NOMO-1 (cell line): ENCODE measurements at regions not wholly inside any gene's neighbourhood (a gene's known extent, or its start where the extent isn't known, plus 50 kb on each side); places are given as distances from the start of the nearest gene placed in this dataset.

Source experiments
- DNase-seq, 2 experiments: peaks; one replicate each; lab custom pipeline; 2025; ENCODE audit not compliant: unreplicated experiment in 2 of 2; lab: John Stamatoyannopoulos, UW

GRCh38 chr3:3579658-3580057, 219.6 kb upstream of the LRRN1 start:
- DNase-seq = no peak

- DNase-seq = peak; percentile 68 to 86
Observed at GRCh38 chr3:3578718-3579117, 220.5 kb upstream of the LRRN1 start.

DNA sequence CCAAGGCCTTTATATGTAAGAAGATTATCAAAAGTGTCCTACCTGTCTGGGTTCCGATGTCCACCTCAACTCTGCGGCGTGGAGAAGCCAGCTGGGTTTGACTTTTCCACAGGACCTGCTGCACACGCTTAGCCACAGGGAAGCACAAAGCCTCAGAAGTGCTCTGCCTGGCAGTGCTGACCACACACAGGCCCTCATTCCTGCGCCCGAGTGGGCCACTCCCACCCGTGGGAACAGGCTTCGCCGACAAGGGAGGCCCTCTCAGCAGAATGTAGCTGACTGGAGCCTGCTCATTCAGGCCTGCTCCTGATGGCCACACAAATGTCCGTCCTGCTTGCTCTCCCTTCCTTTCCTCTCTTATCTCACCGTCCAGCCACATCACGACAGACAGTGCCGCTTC, 221.4 kb upstream of the LRRN1 start:
- no peak for DNase-seq

DNA sequence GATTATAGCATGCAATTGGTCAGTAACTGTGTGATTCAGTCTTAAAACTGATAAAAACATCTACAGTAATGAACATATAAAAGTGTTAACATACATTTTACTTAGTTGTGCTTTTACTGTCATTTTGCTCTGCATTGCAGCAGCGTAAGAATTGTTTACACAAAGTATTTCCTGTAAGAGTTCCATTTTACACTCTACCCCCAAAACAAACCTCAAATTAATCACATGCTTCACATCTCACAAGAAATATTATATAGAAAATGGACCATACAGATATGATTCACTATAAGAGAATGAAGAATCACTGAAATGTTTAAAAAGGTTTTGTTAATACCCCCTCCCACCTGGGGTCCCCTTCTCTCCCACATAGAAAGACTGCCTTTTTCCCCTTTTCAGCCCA, 225.9 kb upstream of the LRRN1 start:
- no peak for DNase-seq

GRCh38 chr3:3560591-3561311, 238.5 kb upstream of the LRRN1 start:
- no peak for DNase-seq

DNA sequence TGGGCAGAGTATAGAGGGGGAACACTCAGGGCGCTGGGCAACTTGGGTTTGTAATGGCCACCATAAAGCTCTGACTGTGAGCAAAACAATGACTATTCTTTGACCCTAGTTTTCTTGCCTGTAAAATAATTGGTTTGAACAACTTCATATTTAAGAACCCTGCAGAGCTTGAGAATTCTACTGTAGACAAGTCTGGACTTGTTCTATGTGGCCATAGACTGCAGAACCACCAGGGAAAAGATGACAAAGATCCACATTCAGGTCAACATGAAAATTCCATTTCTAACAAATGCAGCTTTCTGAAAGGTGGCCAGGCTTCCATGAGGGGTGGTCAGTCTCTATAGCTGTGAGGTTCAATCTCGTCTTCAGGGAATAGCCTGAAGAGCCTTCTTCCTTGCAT, 239.4 kb upstream of the LRRN1 start:
- DNase-seq = no peak

DNA sequence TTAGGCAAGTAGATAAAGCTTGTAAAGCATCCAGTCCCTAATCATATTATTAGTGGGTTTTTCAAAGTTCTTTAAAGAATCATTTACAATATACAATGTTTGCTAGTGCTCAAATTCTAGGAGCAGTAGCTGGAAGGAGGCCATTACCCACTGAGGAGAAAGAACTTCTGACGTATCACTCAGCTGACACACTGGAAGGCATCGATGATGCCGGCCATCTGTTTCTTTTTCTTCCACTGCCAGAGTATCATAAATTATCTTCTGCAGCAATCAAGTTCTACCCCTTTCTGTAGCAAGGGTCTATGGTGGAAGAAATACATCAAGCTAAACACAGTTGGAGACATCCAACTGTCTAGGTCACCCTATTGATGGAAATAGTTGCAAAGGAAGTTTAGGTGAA, 243.2 kb upstream of the LRRN1 start:
- DNase-seq = no peak

- no peak for DNase-seq
Observed at GRCh38 chr3:3553236-3553635, 246.0 kb upstream of the LRRN1 start.

- no peak for DNase-seq
Observed at GRCh38 chr3:3552761-3553160, 246.5 kb upstream of the LRRN1 start.

GRCh38 chr3:3551981-3552380, 247.2 kb upstream of the LRRN1 start:
- DNase-seq = no peak

- DNase-seq = no peak
Observed at GRCh38 chr3:3545360-3545759, 253.9 kb upstream of the LRRN1 start.

DNA sequence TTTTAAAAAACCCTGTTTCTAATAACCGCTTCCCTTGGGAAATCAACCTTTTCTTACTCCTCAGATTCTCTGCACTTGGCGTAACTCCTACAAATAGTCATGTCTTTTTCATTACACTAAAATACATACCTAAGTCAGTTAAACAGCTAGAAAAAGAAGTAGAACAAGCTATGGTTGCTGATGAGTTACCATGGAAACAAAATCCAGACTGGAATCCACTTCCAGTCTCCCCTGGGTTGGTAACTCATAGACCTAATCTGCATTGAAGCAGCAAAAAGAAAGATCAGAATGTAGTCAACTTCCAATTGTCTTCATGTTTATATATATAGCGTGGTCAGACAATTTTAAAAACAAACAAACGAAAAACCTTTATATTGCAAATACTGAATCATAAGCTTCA, 260.8 kb upstream of the LRRN1 start:
- no peak for DNase-seq

GRCh38 chr3:3532508-3532907, 266.7 kb upstream of the LRRN1 start:
- no peak for DNase-seq

DNA sequence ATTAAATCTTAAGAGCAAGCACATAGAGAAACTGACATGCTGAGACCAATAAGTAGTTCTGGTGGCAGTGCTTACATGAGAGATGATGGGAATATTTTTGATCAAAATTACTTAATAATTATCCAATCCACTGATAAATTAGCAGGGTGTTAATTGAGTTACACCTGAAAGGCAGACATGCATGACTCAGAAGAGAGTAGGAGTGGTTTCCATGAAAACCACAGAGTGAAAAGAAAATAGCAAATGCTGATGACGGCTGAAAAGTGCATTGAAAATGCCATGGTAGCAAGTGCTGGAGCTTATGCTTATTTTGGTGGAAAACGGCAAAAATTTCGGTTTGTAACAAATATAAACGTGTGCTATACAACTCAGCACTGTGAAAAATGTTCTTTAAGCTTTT, 267.8 kb upstream of the LRRN1 start:
- DNase-seq = no peak

DNA sequence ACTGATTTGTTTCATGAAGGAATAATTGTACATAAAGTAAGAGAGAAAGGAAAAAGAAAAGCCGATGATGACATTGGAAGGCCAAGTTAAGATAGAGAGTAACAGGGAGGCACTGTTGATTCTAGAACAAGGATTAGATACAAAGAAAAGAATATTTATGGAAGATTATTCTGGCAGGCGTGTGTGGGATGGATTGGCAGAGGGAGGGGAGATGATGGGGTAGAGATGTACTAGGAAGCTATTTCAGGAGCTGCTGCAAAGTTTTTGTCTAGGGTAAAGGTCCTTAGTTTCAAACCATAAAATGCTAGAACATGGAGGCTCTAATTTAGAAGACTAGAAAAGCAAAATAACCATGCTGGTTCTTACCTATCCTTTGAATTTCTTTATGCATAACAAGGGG, 280.0 kb upstream of the LRRN1 start:
- DNase-seq = no peak

DNA sequence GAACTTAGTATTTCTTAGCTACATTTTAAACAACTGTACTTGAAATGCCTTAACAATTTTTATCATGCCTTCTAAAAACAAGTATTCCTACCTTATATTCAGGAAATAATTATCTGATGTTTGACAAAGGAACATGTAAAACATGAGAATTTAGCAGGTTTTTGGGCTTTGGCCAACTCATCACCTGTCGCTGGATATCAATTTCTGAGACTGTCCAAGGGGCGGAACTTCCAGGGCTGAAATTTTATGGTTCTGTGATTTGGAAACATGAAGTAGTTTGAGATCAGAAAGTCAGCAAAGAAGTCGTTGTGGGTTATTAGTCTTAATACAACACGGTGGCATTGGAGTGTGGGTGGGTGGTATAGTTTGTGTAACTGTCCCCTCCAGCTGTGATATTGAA, 282.2 kb upstream of the LRRN1 start:
- no peak for DNase-seq

GRCh38 chr3:3516384-3516783, 282.8 kb upstream of the LRRN1 start:
- no peak for DNase-seq

GRCh38 chr3:3509665-3510064, 289.6 kb upstream of the LRRN1 start:
- no peak for DNase-seq

DNA sequence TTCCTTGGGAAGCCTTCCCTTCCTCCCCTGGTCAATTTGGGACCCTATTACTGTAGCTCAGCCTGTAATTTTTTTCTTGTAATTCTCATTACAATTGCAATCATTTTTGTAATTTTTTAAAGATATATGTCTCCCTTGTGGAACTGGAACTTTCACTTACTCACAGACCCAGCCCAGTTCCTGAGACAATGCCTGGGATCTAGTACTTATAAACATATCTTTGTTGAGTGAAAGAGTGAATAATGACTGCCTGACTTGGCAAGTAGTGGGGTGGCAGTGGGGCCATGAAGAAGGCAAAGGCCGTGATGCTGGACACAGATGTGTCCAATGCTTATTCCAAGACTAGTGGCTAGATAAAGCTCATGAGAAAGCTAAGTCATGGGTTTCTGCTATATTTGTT, 294.5 kb upstream of the LRRN1 start:
- DNase-seq = no peak

GRCh38 chr3:3503411-3503810, 295.8 kb upstream of the LRRN1 start:
- no peak for DNase-seq

DNA sequence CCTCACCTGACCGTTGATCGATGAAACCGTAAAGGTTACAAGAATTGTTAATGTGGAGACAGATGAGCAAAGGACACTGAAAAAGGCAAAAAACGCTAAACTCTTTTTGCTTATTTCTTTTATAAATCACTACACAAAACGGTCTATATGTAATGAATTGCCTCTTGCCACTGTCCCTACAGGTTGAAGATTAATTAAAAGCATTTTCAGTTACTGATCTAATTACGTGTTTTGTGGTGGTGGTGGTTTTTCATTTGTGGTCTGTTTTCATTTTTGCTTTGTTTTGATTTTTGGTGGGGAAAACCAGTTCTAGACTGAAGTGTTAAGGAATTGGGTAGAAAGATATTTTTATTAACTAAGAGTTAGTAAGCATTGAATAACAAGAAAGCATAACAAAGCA, 299.2 kb upstream of the LRRN1 start:
- DNase-seq = no peak

GRCh38 chr3:3499012-3499562, 300.1 kb upstream of the LRRN1 start:
- no peak for DNase-seq

- no peak for DNase-seq
Observed at GRCh38 chr3:3495611-3496010, 303.6 kb upstream of the LRRN1 start.
